Karpas-422 (cell line): ENCODE measurements at regions not wholly inside any gene's neighbourhood (a gene's known extent, or its start where the extent isn't known, plus 50 kb on each side); places are given as distances from the start of the nearest gene placed in this dataset.

Source experiments
- DNase-seq: peaks from one replicate; pipeline ENCODE4 v3.0.0-alpha.2; 2015
- H2AFZ ChIP-seq: fragments of 200-600 bp; sonication (generic); 2 replicates; pipeline ENCODE4 v1.6.1; 2014; ENCODE audit warnings: antibody characterized with exemption, low read length, mixed read lengths
- H3K27ac ChIP-seq: fragments of 200-600 bp; sonication (generic); 2 replicates; pipeline ENCODE4 v1.5.1; 2014; ENCODE audit warnings: mild to moderate bottlenecking, low read length, moderate library complexity
- H3K27me3 ChIP-seq: fragments of 200-600 bp; sonication (generic); 2 replicates; pipeline ENCODE4 v1.6.1; 2014; ENCODE audit warnings: low read length, mixed read lengths
- H3K36me3 ChIP-seq: fragments of 200-600 bp; sonication (generic); 2 replicates; pipeline ENCODE4 v1.6.1; 2014; ENCODE audit warnings: low read length, mixed read lengths; ENCODE audit not compliant: insufficient read depth
- H3K4me1 ChIP-seq: fragments of 200-600 bp; sonication (generic); 2 replicates; pipeline ENCODE4 v1.6.1; 2014; ENCODE audit warnings: mild to moderate bottlenecking, low read length, mixed read lengths
- H3K4me2 ChIP-seq: fragments of 200-600 bp; sonication (generic); 2 replicates; pipeline ENCODE4 v1.6.1; 2014; ENCODE audit warnings: low read length, low read depth, mild to moderate bottlenecking; ENCODE audit not compliant: poor library complexity, severe bottlenecking
- H3K4me3 ChIP-seq: fragments of 200-600 bp; sonication (generic); 2 replicates; pipeline ENCODE4 v1.5.1; 2014; ENCODE audit warnings: mild to moderate bottlenecking, antibody characterized with exemption, low read length, mixed read lengths
- H3K79me2 ChIP-seq: fragments of 200-600 bp; sonication (generic); 2 replicates; pipeline ENCODE4 v1.6.1; 2014; ENCODE audit warnings: mild to moderate bottlenecking, low read length, mixed read lengths
- H3K9ac ChIP-seq: fragments of 200-600 bp; sonication (generic); 2 replicates; pipeline ENCODE4 v1.6.0; 2014; ENCODE audit warnings: low read length
- H3K9me2 ChIP-seq: fragments of 200-600 bp; sonication (generic), shearing (Covaris generic); replicated peaks from 2 replicates; pipeline ENCODE4 v1.6.0; 2014; ENCODE audit warnings: mild to moderate bottlenecking, low read length, moderate library complexity; ENCODE audit not compliant: insufficient read depth
- H3K9me3 ChIP-seq: fragments of 300-700, 200-600 bp; sonication (generic); 2 replicates; pipeline ENCODE4 v1.6.1; 2014; ENCODE audit warnings: low read length, mixed read lengths
- H4K20me1 ChIP-seq: fragments of 200-600 bp; sonication (generic); 2 replicates; pipeline ENCODE4 v1.6.1; 2014; ENCODE audit warnings: mild to moderate bottlenecking, antibody characterized with exemption, low read length, low read depth; ENCODE audit not compliant: insufficient read depth

GRCh38 chr14:101097109-101097793 is 193.7 kb upstream of the RTL1 start:
- H3K27me3 ChIP-seq: no peaks in the 10 kb centered on the region
- H3K79me2 ChIP-seq: no peaks in the 10 kb centered on the region
- no peak overlapping the region for H3K27ac ChIP-seq
- no peak for DNase-seq
- no peaks in the 10 kb centered on the region for H3K9me2 ChIP-seq
- H3K4me1 ChIP-seq: no peaks in the 10 kb centered on the region
- H3K9me3 ChIP-seq: no peaks in the 10 kb centered on the region
- no peaks in the 10 kb centered on the region for H3K36me3 ChIP-seq
- H2AFZ ChIP-seq: no peak overlapping the region
- no peaks in the 10 kb centered on the region for H4K20me1 ChIP-seq
- no peak overlapping the region for H3K4me3 ChIP-seq
- no peak overlapping the region for H3K4me2 ChIP-seq
- no peak overlapping the region for H3K9ac ChIP-seq

DNA sequence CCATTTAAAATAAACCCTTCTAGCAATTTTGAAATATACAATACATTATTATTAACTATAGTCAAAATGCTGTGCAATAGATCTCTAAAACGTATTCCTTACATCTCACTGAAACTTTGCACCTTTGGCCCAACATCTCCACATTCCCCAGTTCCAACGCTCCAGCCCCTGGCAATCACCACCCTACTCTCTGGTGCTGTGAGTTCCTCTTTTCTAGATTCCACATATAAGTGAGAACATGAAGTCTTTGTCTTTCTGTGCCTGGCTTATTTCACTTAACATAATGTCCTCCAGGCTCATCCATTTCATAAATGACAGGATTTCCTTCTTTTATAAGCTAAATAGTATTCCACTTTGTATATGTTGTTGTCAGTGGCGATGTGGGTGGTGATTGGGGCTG is 194.7 kb upstream of the RTL1 start:
- Histone ChIP-seq H3K27ac (no peak overlapping the region), H3K36me3 (no peaks in the 10 kb centered on the region), H3K9ac (no peak overlapping the region), H3K4me3 (no peak overlapping the region), H3K79me2 (no peaks in the 10 kb centered on the region), H3K4me2 (no peak overlapping the region), H3K4me1 (no peaks in the 10 kb centered on the region), H3K27me3 (no peaks in the 10 kb centered on the region), H4K20me1 (no peaks in the 10 kb centered on the region), H3K9me3 (no peaks in the 10 kb centered on the region), H2AFZ (no peak overlapping the region), H3K9me2 (no peaks in the 10 kb centered on the region)
- DNase-seq: no peak

DNA sequence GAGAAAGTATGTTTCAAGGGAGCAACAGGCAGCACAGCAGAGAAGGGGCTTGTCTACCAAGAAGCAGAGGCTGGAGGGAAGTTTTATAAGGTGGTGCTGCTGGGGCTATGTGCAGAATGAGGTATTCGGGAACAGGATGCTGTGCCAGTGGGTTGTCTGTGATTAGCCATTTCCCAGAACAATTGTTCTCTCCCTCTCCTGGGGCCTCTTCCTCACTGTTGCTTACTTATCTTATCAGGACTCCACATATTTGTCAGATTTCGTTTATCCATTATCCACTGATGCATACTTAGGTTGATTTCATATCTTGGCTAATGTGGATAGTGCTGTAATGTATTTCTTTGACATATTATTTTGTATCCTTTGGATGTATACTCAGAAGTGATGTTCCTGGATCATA is 195.1 kb upstream of the RTL1 start:
- DNase-seq: no peak
- H3K4me2 ChIP-seq: no peak overlapping the region

DNA sequence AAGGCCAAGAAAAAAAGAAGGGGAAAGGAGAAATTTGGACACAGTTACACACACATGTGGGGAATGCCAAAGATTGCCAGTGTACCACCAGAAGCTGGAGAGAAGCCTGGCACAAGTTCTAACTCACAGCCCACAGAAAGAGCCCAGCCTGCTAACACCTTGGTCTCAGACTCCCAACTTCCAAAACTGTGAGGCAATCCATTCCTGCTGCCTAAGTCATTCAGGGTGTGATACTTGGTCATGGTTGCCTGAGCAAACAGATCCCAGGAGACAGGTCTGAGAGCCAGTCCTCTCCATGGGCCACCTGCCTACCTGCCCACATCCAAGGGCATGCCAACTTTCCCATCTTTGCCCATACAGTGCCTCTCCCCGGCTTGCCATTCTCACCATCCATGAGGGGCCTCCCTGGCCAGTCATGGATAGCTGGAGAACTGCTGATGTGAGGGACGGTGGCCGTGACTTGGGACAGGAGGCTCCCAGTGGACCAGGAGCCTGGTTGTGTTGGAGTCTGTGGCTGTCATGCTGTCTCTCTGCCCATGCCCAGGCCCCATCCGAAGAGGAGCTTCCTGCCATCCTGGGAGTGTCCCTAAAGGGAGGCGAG is 198.0 kb upstream of the RTL1 start:
- H3K9ac ChIP-seq: no peak overlapping the region

More for the DNA sequence above, 195.1 kb upstream of the RTL1 start:
- H3K27me3 ChIP-seq: no peaks in the 10 kb centered on the region
- H3K36me3 ChIP-seq: no peaks in the 10 kb centered on the region
- no peak overlapping the region for H3K27ac ChIP-seq
- H3K79me2 ChIP-seq: no peaks in the 10 kb centered on the region
- no peaks in the 10 kb centered on the region for H3K4me1 ChIP-seq
- H3K9ac ChIP-seq: no peak overlapping the region
- no peaks in the 10 kb centered on the region for H3K9me2 ChIP-seq
- no peak overlapping the region for H3K4me3 ChIP-seq
- no peaks in the 10 kb centered on the region for H4K20me1 ChIP-seq
- H2AFZ ChIP-seq: no peak overlapping the region
- H3K9me3 ChIP-seq: no peaks in the 10 kb centered on the region

GRCh38 chr14:101102875-101103274 is 199.4 kb upstream of the RTL1 start:
- no peaks in the 10 kb centered on the region for H3K79me2 ChIP-seq
- no peak overlapping the region for H3K27ac ChIP-seq
- no peaks in the 10 kb centered on the region for H3K9me2 ChIP-seq
- H3K9ac ChIP-seq: no peak overlapping the region
- no peaks in the 10 kb centered on the region for H3K4me1 ChIP-seq
- DNase-seq: no peak
- H4K20me1 ChIP-seq: no peaks in the 10 kb centered on the region
- H3K9me3 ChIP-seq: no peaks in the 10 kb centered on the region
- no peak overlapping the region for H3K4me2 ChIP-seq
- H3K27me3 ChIP-seq: no peaks in the 10 kb centered on the region
- H3K36me3 ChIP-seq: no peaks in the 10 kb centered on the region
- H3K4me3 ChIP-seq: no peak overlapping the region
- H2AFZ ChIP-seq: no peak overlapping the region

More for the DNA sequence above, 198.0 kb upstream of the RTL1 start:
- no peak for DNase-seq
- no peaks in the 10 kb centered on the region for H3K9me2 ChIP-seq
- no peaks in the 10 kb centered on the region for H4K20me1 ChIP-seq
- no peaks in the 10 kb centered on the region for H3K79me2 ChIP-seq
- no peaks in the 10 kb centered on the region for H3K36me3 ChIP-seq
- no peaks in the 10 kb centered on the region for H3K4me1 ChIP-seq
- no peak overlapping the region for H3K4me2 ChIP-seq
- H3K9me3 ChIP-seq: no peaks in the 10 kb centered on the region
- no peak overlapping the region for H3K27ac ChIP-seq
- no peak overlapping the region for H2AFZ ChIP-seq
- no peak overlapping the region for H3K4me3 ChIP-seq
- H3K27me3 ChIP-seq: no peaks in the 10 kb centered on the region

GRCh38 chr14:101103321-101103901 is 199.9 kb upstream of the RTL1 start:
- Histone ChIP-seq H3K4me2 (no peak overlapping the region), H3K9me2 (no peaks in the 10 kb centered on the region), H3K27ac (no peak overlapping the region), H3K79me2 (no peaks in the 10 kb centered on the region), H3K4me3 (no peak overlapping the region), H2AFZ (no peak overlapping the region), H3K27me3 (no peaks in the 10 kb centered on the region), H3K36me3 (no peaks in the 10 kb centered on the region), H3K9ac (no peak overlapping the region), H3K4me1 (no peaks in the 10 kb centered on the region), H3K9me3 (no peaks in the 10 kb centered on the region), H4K20me1 (no peaks in the 10 kb centered on the region)
- DNase-seq: no peak

DNA sequence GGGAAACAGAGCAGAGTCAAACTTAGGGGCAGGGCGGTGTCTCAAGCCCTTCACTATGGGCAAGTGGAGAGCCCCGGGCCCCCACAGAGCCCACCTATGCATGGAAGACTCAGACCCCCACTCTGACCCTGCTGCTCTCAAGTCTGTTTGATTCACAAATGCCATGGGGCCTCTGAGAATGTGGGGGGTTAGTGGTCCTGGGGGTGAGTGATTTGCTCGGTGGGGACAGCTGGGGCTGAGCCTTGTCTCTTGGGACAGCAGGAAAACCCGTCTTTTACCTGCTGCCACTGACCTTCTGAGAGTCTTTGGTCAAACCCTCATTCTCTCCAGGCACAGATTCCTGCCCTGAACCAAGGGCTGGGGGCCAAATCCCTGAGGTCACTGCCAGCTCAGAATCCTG is 201.0 kb upstream of the RTL1 start:
- no peaks in the 10 kb centered on the region for H3K36me3 ChIP-seq
- DNase-seq: no peak

GRCh38 chr14:101105045-101105444 is 201.5 kb upstream of the RTL1 start:
- Histone ChIP-seq H4K20me1 (no peaks in the 10 kb centered on the region), H3K9ac (no peak overlapping the region), H3K4me2 (no peak overlapping the region), H2AFZ (no peak overlapping the region), H3K9me3 (no peaks in the 10 kb centered on the region), H3K9me2 (no peaks in the 10 kb centered on the region), H3K4me1 (no peaks in the 10 kb centered on the region), H3K36me3 (no peaks in the 10 kb centered on the region), H3K27me3 (no peaks in the 10 kb centered on the region), H3K27ac (no peak overlapping the region), H3K4me3 (no peak overlapping the region), H3K79me2 (no peaks in the 10 kb centered on the region)
- no peak for DNase-seq

More for the DNA sequence above, 201.0 kb upstream of the RTL1 start:
- Histone ChIP-seq H3K4me1 (no peaks in the 10 kb centered on the region), H3K4me3 (no peak overlapping the region), H3K27me3 (no peaks in the 10 kb centered on the region), H3K9me3 (no peaks in the 10 kb centered on the region), H3K9me2 (no peaks in the 10 kb centered on the region), H3K27ac (no peak overlapping the region), H3K9ac (no peak overlapping the region), H3K4me2 (no peak overlapping the region), H3K79me2 (no peaks in the 10 kb centered on the region), H4K20me1 (no peaks in the 10 kb centered on the region), H2AFZ (no peak overlapping the region)
